WTC11 (cell line): ENCODE measurements at regions not wholly inside any gene's neighbourhood (a gene's known extent, or its start where the extent isn't known, plus 50 kb on each side); places are given as distances from the start of the nearest gene placed in this dataset.

ENCODE experiments used
- ATAC-seq: fragments of 200-7000 bp; cut with Tn5 transposase; 2 replicates; pipeline ENCODE4 v1.10.0; 2021; ENCODE audit warnings: mild to moderate bottlenecking, moderate library complexity
- CTCF ChIA-PET: fragments of 300-600 bp; sonication (Branson Sonifier 250); formaldehyde crosslinking; loops from one replicate; lab custom pipeline; 2021; ENCODE audit warnings: antibody characterized with exemption; lab: Charles Lee
- POLR2A ChIA-PET: fragments of 350-600 bp; sonication (Branson Sonifier 250); formaldehyde crosslinking; loops from one replicate; lab custom pipeline; 2021; ENCODE audit warnings: antibody characterized with exemption; lab: Charles Lee
- DNase-seq: peaks from one replicate; pipeline ENCODE4 v3.0.0; 2021; ENCODE audit warnings: low spot score
- H3K27ac Mint-ChIP-seq: 2 replicates; pipeline ENCODE4 v1.8.0; 2021; ENCODE audit warnings: mixed read lengths
- H3K27me3 Mint-ChIP-seq: 2 replicates; pipeline ENCODE4 v1.8.0; 2021; ENCODE audit warnings: low read depth, mild to moderate bottlenecking, moderate library complexity, mixed read lengths
- H3K36me3 Mint-ChIP-seq: 2 replicates; pipeline ENCODE4 v1.8.0; 2021; ENCODE audit warnings: mixed read lengths
- H3K4me1 Mint-ChIP-seq: 2 replicates; pipeline ENCODE4 v1.8.0; 2022; ENCODE audit warnings: mixed read lengths
- H3K4me3 Mint-ChIP-seq: 2 replicates; pipeline ENCODE4 v1.8.0; 2021; ENCODE audit warnings: mild to moderate bottlenecking, moderate library complexity, mixed read lengths
- H3K9me3 Mint-ChIP-seq: 2 replicates; pipeline ENCODE4 v1.8.0; 2021; ENCODE audit warnings: mixed read lengths
- CBFB ChIP-seq: sonication (generic); formaldehyde crosslinking; IDR thresholded peaks from 2 replicates; pipeline ENCODE4 v1.8.1; 2022; ENCODE audit warnings: mild to moderate bottlenecking, low read depth, missing genetic modification reagents
- E2F5 ChIP-seq: sonication (generic); formaldehyde crosslinking; IDR thresholded peaks from 2 replicates; pipeline ENCODE4 v1.8.1; 2022; ENCODE audit warnings: mild to moderate bottlenecking, moderate library complexity, missing genetic modification reagents
- GABPB1 ChIP-seq: sonication (generic); formaldehyde crosslinking; IDR thresholded peaks from 2 replicates; pipeline ENCODE4 v1.8.1; 2023; ENCODE audit warnings: mild to moderate bottlenecking, missing genetic modification reagents
- GTF2I ChIP-seq: fragments of 250-450 bp; sonication (Bioruptor Pico); conservative IDR thresholded peaks from 2 replicates; pipeline ENCODE4 v1.4.0; 2021; ENCODE audit warnings: mild to moderate bottlenecking
- JUN ChIP-seq: sonication (generic); formaldehyde crosslinking; IDR thresholded peaks from 2 replicates; pipeline ENCODE4 v1.8.0; 2023; ENCODE audit warnings: mild to moderate bottlenecking, missing genetic modification reagents
- MYBL2 ChIP-seq: sonication (generic); formaldehyde crosslinking; IDR thresholded peaks from 2 replicates; pipeline ENCODE4 v1.8.1; 2023; ENCODE audit warnings: mild to moderate bottlenecking, moderate library complexity, missing genetic modification reagents
- SMAD3 ChIP-seq: sonication (generic); formaldehyde crosslinking; IDR thresholded peaks from 2 replicates; pipeline ENCODE4 v1.8.0; 2022; ENCODE audit warnings: missing genetic modification reagents, mild to moderate bottlenecking, borderline replicate concordance
- TP53 ChIP-seq: sonication (generic); formaldehyde crosslinking; IDR thresholded peaks from 2 replicates; pipeline ENCODE4 v1.8.1; 2023; ENCODE audit warnings: mild to moderate bottlenecking, missing genetic modification reagents
- ZNF138 ChIP-seq: sonication (generic); formaldehyde crosslinking; conservative IDR thresholded peaks from 2 replicates; pipeline ENCODE4 v1.8.1; 2022; ENCODE audit warnings: mild to moderate bottlenecking, moderate library complexity, missing genetic modification reagents
- ZNF532 ChIP-seq: fragments of 250-450 bp; sonication (Bioruptor Pico); IDR thresholded peaks from 2 replicates; pipeline ENCODE4 v1.9.0; 2021; ENCODE audit warnings: mild to moderate bottlenecking, borderline replicate concordance
- ZNF671 ChIP-seq: fragments of 250-450 bp; sonication (Bioruptor Pico); IDR thresholded peaks from 2 replicates; pipeline ENCODE4 v1.8.0; 2021; ENCODE audit warnings: mild to moderate bottlenecking
- TF ChIP-seq, protein P1 (sequence below): sonication (generic); formaldehyde crosslinking; IDR thresholded peaks from 2 replicates; pipeline ENCODE4 v1.8.0; 2023; ENCODE audit warnings: missing genetic modification reagents
- TF ChIP-seq, protein P2 (sequence below): sonication (generic); formaldehyde crosslinking; IDR thresholded peaks from 2 replicates; pipeline ENCODE4 v1.8.1; 2023; ENCODE audit warnings: mild to moderate bottlenecking, missing genetic modification reagents
- TF ChIP-seq, protein P3 (sequence below): fragments of 250-450 bp; sonication (Bioruptor Pico); IDR thresholded peaks from 2 replicates; pipeline ENCODE4 v1.9.0; 2021; ENCODE audit warnings: mild to moderate bottlenecking
- TF ChIP-seq, protein P4 (sequence below): sonication (generic); formaldehyde crosslinking; IDR thresholded peaks from 2 replicates; pipeline ENCODE4 v1.8.1; 2023; ENCODE audit warnings: mild to moderate bottlenecking, missing genetic modification reagents, borderline replicate concordance

DNA sequence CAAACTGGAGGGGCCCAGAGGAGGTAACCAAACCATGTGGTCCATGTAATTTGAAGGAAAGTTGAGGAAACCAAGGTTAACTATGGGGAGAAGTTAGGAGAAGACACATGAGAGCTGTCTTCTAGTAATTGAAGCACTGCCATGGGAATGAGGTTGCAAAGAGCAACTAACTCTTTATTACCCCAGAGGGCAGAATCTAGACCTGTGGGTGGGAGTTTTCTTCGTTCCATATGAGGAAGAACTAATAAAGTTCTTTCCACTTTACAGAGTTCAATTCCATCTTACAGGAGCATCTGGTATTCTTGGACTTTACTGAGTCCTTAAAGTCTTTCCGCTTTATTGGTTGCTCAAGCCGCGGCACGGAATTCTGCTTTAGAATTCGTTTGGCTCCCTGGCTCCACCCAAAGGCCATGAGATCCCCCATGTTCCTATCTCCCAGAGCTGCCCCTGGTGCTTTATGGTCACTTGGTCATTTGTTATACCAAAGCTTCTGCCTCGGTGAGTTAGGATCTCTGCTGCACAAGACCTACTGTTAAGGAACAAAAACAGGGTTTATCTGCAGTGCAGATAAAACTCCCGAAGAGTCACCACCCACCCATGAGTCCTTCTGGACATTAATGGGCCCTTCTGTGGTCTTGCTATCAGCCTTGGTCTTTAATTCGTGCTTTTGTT is 89.5 kb upstream of the UMPS start:
- Mint-ChIP-seq H3K36me3 (no peaks in the 10 kb centered on the region), H3K4me3 (no peak overlapping the region), H3K4me1 (peaks cover 41% of the 10 kb centered on the region), H3K27me3 (no peaks in the 10 kb centered on the region), H3K9me3 (no peaks in the 10 kb centered on the region), H3K27ac (no peak overlapping the region)
- POLR2A ChIA-PET, result no interaction called here
- DNase-seq (no peak), ATAC-seq (no peak)
- CTCF ChIA-PET, result no interaction called here
- TF ChIP-seq JUN (CRISPR knock-in tag) (no peak), ZNF138 (no peak), E2F5 (CRISPR knock-in tag) (no peak), ZNF671 (CRISPR knock-in tag) (no peak), GABPB1 (CRISPR knock-in tag) (no peak), CBFB (no peak), TP53 (no peak), SMAD3 (CRISPR knock-in tag) (no peak), MYBL2 (no peak), GTF2I (no peak), ZNF532 (CRISPR knock-in tag) (no peak)
- TF ChIP-seq, protein P1, sequence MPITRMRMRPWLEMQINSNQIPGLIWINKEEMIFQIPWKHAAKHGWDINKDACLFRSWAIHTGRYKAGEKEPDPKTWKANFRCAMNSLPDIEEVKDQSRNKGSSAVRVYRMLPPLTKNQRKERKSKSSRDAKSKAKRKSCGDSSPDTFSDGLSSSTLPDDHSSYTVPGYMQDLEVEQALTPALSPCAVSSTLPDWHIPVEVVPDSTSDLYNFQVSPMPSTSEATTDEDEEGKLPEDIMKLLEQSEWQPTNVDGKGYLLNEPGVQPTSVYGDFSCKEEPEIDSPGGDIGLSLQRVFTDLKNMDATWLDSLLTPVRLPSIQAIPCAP (CRISPR knock-in tag), result no peak
- TF ChIP-seq, protein P2, sequence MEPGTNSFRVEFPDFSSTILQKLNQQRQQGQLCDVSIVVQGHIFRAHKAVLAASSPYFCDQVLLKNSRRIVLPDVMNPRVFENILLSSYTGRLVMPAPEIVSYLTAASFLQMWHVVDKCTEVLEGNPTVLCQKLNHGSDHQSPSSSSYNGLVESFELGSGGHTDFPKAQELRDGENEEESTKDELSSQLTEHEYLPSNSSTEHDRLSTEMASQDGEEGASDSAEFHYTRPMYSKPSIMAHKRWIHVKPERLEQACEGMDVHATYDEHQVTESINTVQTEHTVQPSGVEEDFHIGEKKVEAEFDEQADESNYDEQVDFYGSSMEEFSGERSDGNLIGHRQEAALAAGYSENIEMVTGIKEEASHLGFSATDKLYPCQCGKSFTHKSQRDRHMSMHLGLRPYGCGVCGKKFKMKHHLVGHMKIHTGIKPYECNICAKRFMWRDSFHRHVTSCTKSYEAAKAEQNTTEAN (CRISPR knock-in tag), result no peak
- TF ChIP-seq, protein P3, sequence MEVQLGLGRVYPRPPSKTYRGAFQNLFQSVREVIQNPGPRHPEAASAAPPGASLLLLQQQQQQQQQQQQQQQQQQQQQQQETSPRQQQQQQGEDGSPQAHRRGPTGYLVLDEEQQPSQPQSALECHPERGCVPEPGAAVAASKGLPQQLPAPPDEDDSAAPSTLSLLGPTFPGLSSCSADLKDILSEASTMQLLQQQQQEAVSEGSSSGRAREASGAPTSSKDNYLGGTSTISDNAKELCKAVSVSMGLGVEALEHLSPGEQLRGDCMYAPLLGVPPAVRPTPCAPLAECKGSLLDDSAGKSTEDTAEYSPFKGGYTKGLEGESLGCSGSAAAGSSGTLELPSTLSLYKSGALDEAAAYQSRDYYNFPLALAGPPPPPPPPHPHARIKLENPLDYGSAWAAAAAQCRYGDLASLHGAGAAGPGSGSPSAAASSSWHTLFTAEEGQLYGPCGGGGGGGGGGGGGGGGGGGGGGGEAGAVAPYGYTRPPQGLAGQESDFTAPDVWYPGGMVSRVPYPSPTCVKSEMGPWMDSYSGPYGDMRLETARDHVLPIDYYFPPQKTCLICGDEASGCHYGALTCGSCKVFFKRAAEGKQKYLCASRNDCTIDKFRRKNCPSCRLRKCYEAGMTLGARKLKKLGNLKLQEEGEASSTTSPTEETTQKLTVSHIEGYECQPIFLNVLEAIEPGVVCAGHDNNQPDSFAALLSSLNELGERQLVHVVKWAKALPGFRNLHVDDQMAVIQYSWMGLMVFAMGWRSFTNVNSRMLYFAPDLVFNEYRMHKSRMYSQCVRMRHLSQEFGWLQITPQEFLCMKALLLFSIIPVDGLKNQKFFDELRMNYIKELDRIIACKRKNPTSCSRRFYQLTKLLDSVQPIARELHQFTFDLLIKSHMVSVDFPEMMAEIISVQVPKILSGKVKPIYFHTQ (CRISPR knock-in tag), result no peak
- TF ChIP-seq, protein P4, sequence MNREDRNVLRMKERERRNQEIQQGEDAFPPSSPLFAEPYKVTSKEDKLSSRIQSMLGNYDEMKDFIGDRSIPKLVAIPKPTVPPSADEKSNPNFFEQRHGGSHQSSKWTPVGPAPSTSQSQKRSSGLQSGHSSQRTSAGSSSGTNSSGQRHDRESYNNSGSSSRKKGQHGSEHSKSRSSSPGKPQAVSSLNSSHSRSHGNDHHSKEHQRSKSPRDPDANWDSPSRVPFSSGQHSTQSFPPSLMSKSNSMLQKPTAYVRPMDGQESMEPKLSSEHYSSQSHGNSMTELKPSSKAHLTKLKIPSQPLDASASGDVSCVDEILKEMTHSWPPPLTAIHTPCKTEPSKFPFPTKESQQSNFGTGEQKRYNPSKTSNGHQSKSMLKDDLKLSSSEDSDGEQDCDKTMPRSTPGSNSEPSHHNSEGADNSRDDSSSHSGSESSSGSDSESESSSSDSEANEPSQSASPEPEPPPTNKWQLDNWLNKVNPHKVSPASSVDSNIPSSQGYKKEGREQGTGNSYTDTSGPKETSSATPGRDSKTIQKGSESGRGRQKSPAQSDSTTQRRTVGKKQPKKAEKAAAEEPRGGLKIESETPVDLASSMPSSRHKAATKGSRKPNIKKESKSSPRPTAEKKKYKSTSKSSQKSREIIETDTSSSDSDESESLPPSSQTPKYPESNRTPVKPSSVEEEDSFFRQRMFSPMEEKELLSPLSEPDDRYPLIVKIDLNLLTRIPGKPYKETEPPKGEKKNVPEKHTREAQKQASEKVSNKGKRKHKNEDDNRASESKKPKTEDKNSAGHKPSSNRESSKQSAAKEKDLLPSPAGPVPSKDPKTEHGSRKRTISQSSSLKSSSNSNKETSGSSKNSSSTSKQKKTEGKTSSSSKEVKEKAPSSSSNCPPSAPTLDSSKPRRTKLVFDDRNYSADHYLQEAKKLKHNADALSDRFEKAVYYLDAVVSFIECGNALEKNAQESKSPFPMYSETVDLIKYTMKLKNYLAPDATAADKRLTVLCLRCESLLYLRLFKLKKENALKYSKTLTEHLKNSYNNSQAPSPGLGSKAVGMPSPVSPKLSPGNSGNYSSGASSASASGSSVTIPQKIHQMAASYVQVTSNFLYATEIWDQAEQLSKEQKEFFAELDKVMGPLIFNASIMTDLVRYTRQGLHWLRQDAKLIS (CRISPR knock-in tag), result no peak
- TF ChIP-seq, all 79 proteins: peak for 0
